Fibroblast of lung (primary cell): ENCODE measurements at regions not wholly inside any gene's neighbourhood (a gene's known extent, or its start where the extent isn't known, plus 50 kb on each side); places are given as distances from the start of the nearest gene placed in this dataset.

Source experiments
- DNase-seq, 2 donors: peaks; one replicate each; pipeline versions ENCODE4 v3.0.0 to v3.0.0-alpha.2; 2010; ENCODE audit warnings: low read depth in 2 of 2
- H2AFZ ChIP-seq: 2 replicates; pipeline ENCODE4 v1.5.1; 2012; ENCODE audit warnings: low read length, control low read depth, inconsistent platforms
- H3K27ac ChIP-seq: 2 replicates; pipeline ENCODE4 v1.5.1; 2011; ENCODE audit warnings: low read length, control low read depth; ENCODE audit not compliant: insufficient read depth
- H3K27me3 ChIP-seq: 2 replicates; pipeline ENCODE4 v1.5.1; 2011; ENCODE audit warnings: mild to moderate bottlenecking, low read length; ENCODE audit not compliant: control insufficient read depth, insufficient read depth
- H3K36me3 ChIP-seq: 2 replicates; pipeline ENCODE4 v1.5.1; 2011; ENCODE audit warnings: low read length; ENCODE audit not compliant: control insufficient read depth, insufficient read depth
- H3K4me1 ChIP-seq: 2 replicates; pipeline ENCODE4 v1.5.1; 2011; ENCODE audit warnings: low read length; ENCODE audit not compliant: control insufficient read depth, insufficient read depth; ENCODE audit errors: extremely low read depth
- H3K4me2 ChIP-seq: 2 replicates; pipeline ENCODE4 v1.5.1; 2011; ENCODE audit warnings: low read length, control low read depth; ENCODE audit not compliant: insufficient read depth; ENCODE audit errors: extremely low read depth
- H3K4me3 ChIP-seq, 4 experiments: fragments of 200-600 bp in 1 of 4; sonication (generic) in 1 of 4; replicated peaks in 1 of 4; 2 replicates each; pipeline ENCODE4 v1.5.1; 2011 to 2016; ENCODE audit warnings: low read length in 4 of 4, low read depth in 3 of 4, mild to moderate bottlenecking in 3 of 4, control low read depth in 2 of 4, inconsistent platforms in 1 of 4, mixed read lengths in 1 of 4; ENCODE audit not compliant: insufficient read depth in 1 of 4; ENCODE audit errors: control extremely low read depth in 1 of 4
- H3K79me2 ChIP-seq: 2 replicates; pipeline ENCODE4 v1.5.1; 2012; ENCODE audit warnings: mild to moderate bottlenecking, low read length, inconsistent platforms; ENCODE audit not compliant: control insufficient read depth, insufficient read depth
- H3K9ac ChIP-seq: 2 replicates; pipeline ENCODE4 v1.5.1; 2011; ENCODE audit warnings: mild to moderate bottlenecking, low read length, control low read depth; ENCODE audit not compliant: insufficient read depth
- H3K9me3 ChIP-seq: 2 replicates; pipeline ENCODE4 v1.5.1; 2012; ENCODE audit warnings: low read depth, low read length; ENCODE audit not compliant: control insufficient read depth, insufficient read depth
- H4K20me1 ChIP-seq: 2 replicates; pipeline ENCODE4 v1.5.1; 2011; ENCODE audit warnings: low read length; ENCODE audit not compliant: control insufficient read depth, insufficient read depth; ENCODE audit errors: extremely low read depth
- CTCF ChIP-seq, 2 donors: IDR thresholded peaks in 1 of 2; conservative IDR thresholded peaks in 1 of 2; 1 replicate in 1 of 2; 2 replicates in 1 of 2; pipeline ENCODE4 v1.5.1; 2011 to 2012; ENCODE audit warnings: low read length in 2 of 2, control low read depth in 1 of 2, inconsistent platforms in 1 of 2, low read depth in 1 of 2, mild to moderate bottlenecking in 1 of 2
- EZH2 ChIP-seq: IDR thresholded peaks from 2 replicates; pipeline ENCODE4 v1.5.1; 2012; ENCODE audit warnings: low read length, control low read depth, mild to moderate bottlenecking; ENCODE audit errors: missing control alignments

DNA sequence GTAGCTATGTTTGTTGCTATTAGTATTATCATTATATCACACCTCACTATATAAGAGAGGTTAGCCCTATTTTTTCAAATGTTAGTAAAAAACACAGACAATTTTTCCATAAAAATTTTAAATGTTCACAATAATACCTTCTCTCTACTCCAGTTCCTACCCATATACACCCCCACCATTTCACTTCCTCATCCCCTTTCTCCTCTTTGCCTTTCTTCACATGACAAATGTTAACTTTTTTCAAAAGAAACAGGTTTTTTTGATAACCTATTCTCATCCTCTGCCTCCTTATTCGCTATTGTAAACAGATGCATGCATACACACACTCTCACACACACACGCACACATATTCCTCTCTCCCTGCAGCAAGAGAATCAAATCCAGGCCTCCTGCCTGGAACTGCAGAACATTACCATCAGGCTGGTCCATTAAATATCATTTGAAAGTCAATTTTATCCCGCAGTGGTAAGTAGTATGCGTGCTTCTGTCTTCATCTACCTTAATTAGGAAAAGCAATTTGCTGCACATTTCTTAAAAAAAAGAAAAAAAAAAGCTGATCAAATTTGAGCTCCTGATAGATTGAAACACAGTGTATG is 55.5 kb downstream of the MID1IP1 start:
- DNase-seq: no peak
- no peaks in the 10 kb centered on the region for H3K4me1 ChIP-seq
- no peaks in the 10 kb centered on the region for H3K27me3 ChIP-seq
- H3K9me3 ChIP-seq: no peaks in the 10 kb centered on the region
- H3K4me2 ChIP-seq: no peak overlapping the region
- no peak overlapping the region for H2AFZ ChIP-seq
- TF ChIP-seq EZH2 (no peak), CTCF (conservative IDR thresholded peaks at IDR 0.05 in 1 of 2, IDR thresholded peaks at IDR 0.05 in 1 of 2; ENCODE audit: low read depth in 1 of 2, low read length in 2 of 2) (no peak)
- H4K20me1 ChIP-seq: no peaks in the 10 kb centered on the region
- H3K4me3 ChIP-seq: no peak overlapping the region
- H3K36me3 ChIP-seq: no peaks in the 10 kb centered on the region
- H3K79me2 ChIP-seq: no peaks in the 10 kb centered on the region
- H3K27ac ChIP-seq: no peak overlapping the region
- H3K9ac ChIP-seq: no peak overlapping the region

DNA sequence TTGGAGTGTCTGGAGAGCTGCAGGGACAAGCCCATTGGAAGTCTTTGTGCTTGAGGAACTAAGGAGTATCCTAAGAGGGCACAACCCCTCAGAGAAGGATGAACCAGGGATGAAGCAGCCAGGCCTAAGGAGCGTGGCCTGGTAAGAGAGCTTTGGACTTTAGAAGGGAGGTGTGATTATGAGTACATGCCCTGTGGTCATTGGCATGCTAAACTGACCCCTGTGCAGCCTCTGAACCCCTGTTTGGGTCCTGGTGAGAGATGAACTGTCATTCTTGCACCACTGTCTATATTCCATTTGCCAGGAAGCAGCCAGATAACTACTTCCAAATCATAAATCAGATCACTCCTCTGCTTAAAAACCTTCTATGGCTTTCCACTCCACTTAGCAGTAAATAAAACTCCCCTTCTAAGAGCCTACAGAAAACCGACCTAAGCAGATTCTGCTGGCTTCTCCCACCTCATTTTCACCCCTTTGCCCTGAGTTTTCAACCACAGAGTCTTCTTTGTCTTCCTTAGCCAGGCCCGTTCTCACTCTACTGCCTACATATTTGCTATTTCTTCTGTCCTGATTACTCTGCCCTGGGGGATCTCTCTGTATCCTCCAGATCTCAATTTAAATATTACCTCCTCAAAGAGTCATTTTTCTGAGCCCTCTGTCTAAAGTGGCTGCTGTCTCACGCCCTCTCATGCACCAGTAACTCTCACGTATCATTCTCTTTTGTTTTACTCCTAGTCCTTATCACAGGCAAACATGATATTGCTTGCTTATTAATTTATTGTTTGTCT is 56.7 kb downstream of the MID1IP1 start:
- no peak for DNase-seq
- no peaks in the 10 kb centered on the region for H4K20me1 ChIP-seq
- no peak overlapping the region for H3K4me2 ChIP-seq
- no peaks in the 10 kb centered on the region for H3K27me3 ChIP-seq
- no peaks in the 10 kb centered on the region for H3K79me2 ChIP-seq
- no peak overlapping the region for H3K4me3 ChIP-seq
- H3K9ac ChIP-seq: no peak overlapping the region
- no peaks in the 10 kb centered on the region for H3K9me3 ChIP-seq
- no peaks in the 10 kb centered on the region for H3K36me3 ChIP-seq
- no peaks in the 10 kb centered on the region for H3K4me1 ChIP-seq
- H2AFZ ChIP-seq: no peak overlapping the region
- no peak for TF ChIP-seq CTCF (conservative IDR thresholded peaks at IDR 0.05 in 1 of 2, IDR thresholded peaks at IDR 0.05 in 1 of 2; ENCODE audit: low read depth in 1 of 2, low read length in 2 of 2)
- TF ChIP-seq EZH2: no peak
- no peak overlapping the region for H3K27ac ChIP-seq

GRCh38 chrX:38859602-38860001 is 58.3 kb downstream of the MID1IP1 start:
- Histone ChIP-seq H3K4me3 (no peak overlapping the region), H3K36me3 (no peaks in the 10 kb centered on the region), H3K4me2 (no peak overlapping the region), H2AFZ (no peak overlapping the region), H3K9ac (no peak overlapping the region), H3K4me1 (no peaks in the 10 kb centered on the region), H3K9me3 (no peaks in the 10 kb centered on the region), H4K20me1 (no peaks in the 10 kb centered on the region), H3K79me2 (no peaks in the 10 kb centered on the region), H3K27me3 (no peaks in the 10 kb centered on the region), H3K27ac (no peak overlapping the region)
- peak; percentile 18 to 37 for DNase-seq
- no peak for TF ChIP-seq CTCF (conservative IDR thresholded peaks at IDR 0.05 in 1 of 2, IDR thresholded peaks at IDR 0.05 in 1 of 2; ENCODE audit: low read depth in 1 of 2, low read length in 2 of 2)
